Omental fat pad (tissue), 3 donors: ENCODE measurements at regions not wholly inside any gene's neighbourhood (a gene's known extent, or its start where the extent isn't known, plus 50 kb on each side); places are given as distances from the start of the nearest gene placed in this dataset.

ENCODE experiments used
- ATAC-seq: fragments of 150-250 bp; one replicate; pipeline ENCODE4 v1.9.1; 2016; ENCODE audit warnings: mild to moderate bottlenecking, moderate library complexity; ENCODE audit not compliant: low FRiP score
- DNase-seq: peaks from one replicate; pipeline ENCODE4 v3.0.0-alpha.2; 2019; ENCODE audit warnings: low spot score
- CTCF ChIP-seq, 3 donors: fragments of 450-650 bp; IDR thresholded peaks; one replicate each; pipeline ENCODE4 v1.5.1; 2016 to 2017; ENCODE audit warnings: antibody characterized with exemption in 3 of 3, mild to moderate bottlenecking in 3 of 3, moderate library complexity in 2 of 3

GRCh38 chr1:193741228-193741627, 554.8 kb upstream of the B3GALT2 start:
- TF ChIP-seq CTCF (IDR thresholded peaks at IDR 0.05): no peak
- ATAC-seq: no peak

GRCh38 chr1:193740762-193741161, 554.3 kb upstream of the B3GALT2 start:
- ATAC-seq (no peak), DNase-seq (no peak)
- TF ChIP-seq CTCF (IDR thresholded peaks at IDR 0.05): no peak

More at GRCh38 chr1:193741228-193741627, 554.8 kb upstream of the B3GALT2 start:
- no peak for DNase-seq

- no peak for TF ChIP-seq CTCF (IDR thresholded peaks at IDR 0.05)
- DNase-seq (no peak), ATAC-seq (no peak)
These were observed 550.1 kb upstream of the B3GALT2 start for GRCh38 chr1:193736507-193736906.

GRCh38 chr1:193733674-193734073, 547.3 kb upstream of the B3GALT2 start:
- DNase-seq (no peak), ATAC-seq (no peak)
- TF ChIP-seq CTCF (IDR thresholded peaks at IDR 0.05): no peak

- peak; percentile 86 for ATAC-seq
- DNase-seq: no peak
- TF ChIP-seq CTCF (IDR thresholded peaks at IDR 0.05): no peak
These were observed 543.6 kb upstream of the B3GALT2 start for GRCh38 chr1:193730017-193730416.

- no peak for TF ChIP-seq CTCF (IDR thresholded peaks at IDR 0.05)
- ATAC-seq (peak; percentile 56), DNase-seq (no peak)
These were observed 543.0 kb upstream of the B3GALT2 start for GRCh38 chr1:193729429-193729828.

- ATAC-seq: no peak
These were observed 541.4 kb upstream of the B3GALT2 start for GRCh38 chr1:193727850-193728249.

More at GRCh38 chr1:193727850-193728249, 541.4 kb upstream of the B3GALT2 start:
- DNase-seq: no peak
- TF ChIP-seq CTCF (IDR thresholded peaks at IDR 0.05): no peak
